ENCODE measurements at regions not wholly inside any gene's neighbourhood (a gene's known extent, or its start where the extent isn't known, plus 50 kb on each side); places are given as distances from the start of the nearest gene placed in this dataset. TPM values are rescaled to one million over a fixed set of nuclear protein-coding genes. Genes with fewer than 3 reads are reported as not detected.

GRCh38 chr12:25307818-25308217, 57.1 kb upstream of the KRAS start:
- Histone ChIP-seq H3K9me3 (no peaks in the 10 kb centered on the region), H3K36me3 (no peaks in the 10 kb centered on the region), H3K27me3 (no peaks in the 10 kb centered on the region), H3K4me3 (no peak overlapping the region), H3K4me1 (no peaks in the 10 kb centered on the region), H3K27ac (no peak overlapping the region)
- no peak for TF ChIP-seq CTCF (IDR thresholded peaks at IDR 0.05)
- no peak for TF ChIP-seq POLR2A (IDR thresholded peaks at IDR 0.05)
- intact Hi-C loops (cut with DNase I; ENCODE audit: low total_unique reads) = no loop called here
- no peak for DNase-seq

- H3K9me3 ChIP-seq = no peaks in the 10 kb centered on the region
- intact Hi-C loops (cut with DNase I; ENCODE audit: low total_unique reads) = no loop called here
- H3K27ac ChIP-seq = no peak overlapping the region
- no peaks in the 10 kb centered on the region for H3K27me3 ChIP-seq
- H3K4me3 ChIP-seq = no peak overlapping the region
- no peaks in the 10 kb centered on the region for H3K4me1 ChIP-seq
- no peaks in the 10 kb centered on the region for H3K36me3 ChIP-seq
- no peak for TF ChIP-seq CTCF (IDR thresholded peaks at IDR 0.05)
- no peak for TF ChIP-seq POLR2A (IDR thresholded peaks at IDR 0.05)
- no peak for DNase-seq
These were observed 51.1 kb upstream of the KRAS start for GRCh38 chr12:25301798-25302197.

Small RNAs in the stretch of these regions (small RNA-seq; reads per million reads assigned to genes)
- gene AC092451.1 (not detected), gene RNU4-67P (not detected)
